Esophagus muscularis mucosa (tissue), 4 donors: ENCODE measurements at regions not wholly inside any gene's neighbourhood (a gene's known extent, or its start where the extent isn't known, plus 50 kb on each side); places are given as distances from the start of the nearest gene placed in this dataset.

Experiments used
- DNase-seq: peaks from one replicate; pipeline ENCODE4 v3.0.0-alpha.2; 2017; ENCODE audit errors: extremely low spot score
- H3K27ac ChIP-seq, 4 donors: fragments of 200-600 bp; sonication (generic); replicated peaks in 1 of 4; 1 replicate in 3 of 4; 2 replicates in 1 of 4; pipeline ENCODE4 v1.5.1; 2016 to 2019; ENCODE audit warnings: mild to moderate bottlenecking in 1 of 4
- H3K27me3 ChIP-seq, 4 donors: fragments of 200-600 bp; sonication (generic); one replicate each; pipeline versions ENCODE4 v1.5.1 to v1.6.0; 2016 to 2019
- H3K36me3 ChIP-seq, 4 donors: fragments of 200-600 bp; sonication (generic); one replicate each; pipeline ENCODE4 v1.5.1; 2016 to 2019
- H3K4me1 ChIP-seq, 4 donors: fragments of 200-600 bp; sonication (generic); one replicate each; pipeline ENCODE4 v1.5.1; 2016 to 2019
- H3K4me3 ChIP-seq, 4 donors: fragments of 200-600 bp; sonication (generic); 1 replicate in 2 of 4; 2 replicates in 2 of 4; pipeline ENCODE4 v1.5.1; 2016 to 2019; ENCODE audit warnings: mild to moderate bottlenecking in 4 of 4, moderate library complexity in 1 of 4
- H3K9me3 ChIP-seq, 4 donors: fragments of 200-600 bp; sonication (generic); 1 replicate in 3 of 4; 2 replicates in 1 of 4; pipeline ENCODE4 v1.5.1; 2016 to 2019
- EP300 ChIP-seq: sonication (generic); formaldehyde crosslinking; IDR thresholded peaks from one replicate; pipeline ENCODE4 v1.6.1; 2017; ENCODE audit warnings: antibody characterized with exemption
- POLR2A ChIP-seq: fragments of 450-650 bp; IDR thresholded peaks from one replicate; pipeline ENCODE4 v1.6.1; 2017; ENCODE audit warnings: antibody characterized with exemption, moderate library complexity, mild to moderate bottlenecking, low read depth
- POLR2AphosphoS5 ChIP-seq, 2 donors: sonication (generic); formaldehyde crosslinking; IDR thresholded peaks; one replicate each; pipeline ENCODE4 v1.6.1; 2017; ENCODE audit warnings: antibody characterized with exemption in 2 of 2
- WGBS: methylation state at CpG from one replicate; pipeline ENCODE4 v1.1.5; 2018; 5-methylcytosine and 5-hydroxymethylcytosine counted together
- intact Hi-C: fragments of 100-400 bp; cut with DNase I; formaldehyde crosslinking; loops from one replicate; pipeline ENCODE4 v1.15.1; 2023
- TF ChIP-seq, protein P1 (sequence below), 3 experiments: fragments of 200-600 bp in 2 of 3; fragments of 450-650 bp in 1 of 3; sonication (generic) in 2 of 3; IDR thresholded peaks; one replicate each; pipeline ENCODE4 v1.5.1; 2017 to 2019; ENCODE audit warnings: antibody characterized with exemption in 3 of 3, mild to moderate bottlenecking in 2 of 3, moderate library complexity in 1 of 3

- H3K4me3 ChIP-seq = no peak overlapping the region
Observed at GRCh38 chr12:42648061-42648460, 58.5 kb upstream of the PRICKLE1 start.

GRCh38 chr12:42643881-42644579 is 54.5 kb upstream of the PRICKLE1 start:
- Histone ChIP-seq H3K9me3 (no peaks in the 10 kb centered on the region), H3K27me3 (no peaks in the 10 kb centered on the region), H3K36me3 (no peaks in the 10 kb centered on the region), H3K4me1 (no peaks in the 10 kb centered on the region), H3K4me3 (no peak overlapping the region), H3K27ac (no peak overlapping the region)
- intact Hi-C loops = no loop called here
- TF ChIP-seq, protein P1, sequence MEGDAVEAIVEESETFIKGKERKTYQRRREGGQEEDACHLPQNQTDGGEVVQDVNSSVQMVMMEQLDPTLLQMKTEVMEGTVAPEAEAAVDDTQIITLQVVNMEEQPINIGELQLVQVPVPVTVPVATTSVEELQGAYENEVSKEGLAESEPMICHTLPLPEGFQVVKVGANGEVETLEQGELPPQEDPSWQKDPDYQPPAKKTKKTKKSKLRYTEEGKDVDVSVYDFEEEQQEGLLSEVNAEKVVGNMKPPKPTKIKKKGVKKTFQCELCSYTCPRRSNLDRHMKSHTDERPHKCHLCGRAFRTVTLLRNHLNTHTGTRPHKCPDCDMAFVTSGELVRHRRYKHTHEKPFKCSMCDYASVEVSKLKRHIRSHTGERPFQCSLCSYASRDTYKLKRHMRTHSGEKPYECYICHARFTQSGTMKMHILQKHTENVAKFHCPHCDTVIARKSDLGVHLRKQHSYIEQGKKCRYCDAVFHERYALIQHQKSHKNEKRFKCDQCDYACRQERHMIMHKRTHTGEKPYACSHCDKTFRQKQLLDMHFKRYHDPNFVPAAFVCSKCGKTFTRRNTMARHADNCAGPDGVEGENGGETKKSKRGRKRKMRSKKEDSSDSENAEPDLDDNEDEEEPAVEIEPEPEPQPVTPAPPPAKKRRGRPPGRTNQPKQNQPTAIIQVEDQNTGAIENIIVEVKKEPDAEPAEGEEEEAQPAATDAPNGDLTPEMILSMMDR (IDR thresholded peaks at IDR 0.05) = no peak
- no peak for TF ChIP-seq POLR2AphosphoS5 (IDR thresholded peaks at IDR 0.05)
- TF ChIP-seq POLR2A = no peak
- TF ChIP-seq EP300 = no peak
- WGBS = 80% methylated on average over 6 of the region's 6 CpGs
- no peak for DNase-seq

More at GRCh38 chr12:42648061-42648460, 58.5 kb upstream of the PRICKLE1 start:
- no peaks in the 10 kb centered on the region for H3K36me3 ChIP-seq
- H3K27me3 ChIP-seq = no peaks in the 10 kb centered on the region
- intact Hi-C loops = no loop called here
- WGBS = 56% methylated on average over 3 of the region's 3 CpGs
- no peak for DNase-seq
- H3K9me3 ChIP-seq = no peaks in the 10 kb centered on the region
- H3K27ac ChIP-seq = no peak overlapping the region
- TF ChIP-seq, protein P1 (IDR thresholded peaks at IDR 0.05) = no peak
- TF ChIP-seq EP300 (no peak), POLR2AphosphoS5 (IDR thresholded peaks at IDR 0.05) (no peak), POLR2A (no peak)
- no peaks in the 10 kb centered on the region for H3K4me1 ChIP-seq

- WGBS = 57% methylated on average over 1 of the region's 1 CpG
Observed at GRCh38 chr12:42641221-42641885, 51.8 kb upstream of the PRICKLE1 start.

GRCh38 chr12:42640391-42640790 is 50.8 kb upstream of the PRICKLE1 start:
- WGBS = 87% methylated on average over 2 of the region's 2 CpGs
- no peaks in the 10 kb centered on the region for H3K4me1 ChIP-seq

More at GRCh38 chr12:42641221-42641885, 51.8 kb upstream of the PRICKLE1 start:
- TF ChIP-seq, protein P1 (IDR thresholded peaks at IDR 0.05) = no peak
- TF ChIP-seq POLR2AphosphoS5 (IDR thresholded peaks at IDR 0.05) (no peak), EP300 (no peak), POLR2A (no peak)
- Histone ChIP-seq H3K27me3 (no peaks in the 10 kb centered on the region), H3K36me3 (no peaks in the 10 kb centered on the region), H3K27ac (no peak overlapping the region), H3K4me3 (no peak overlapping the region), H3K9me3 (no peaks in the 10 kb centered on the region), H3K4me1 (no peaks in the 10 kb centered on the region)
- intact Hi-C loops = no loop called here
- DNase-seq = no peak

More at GRCh38 chr12:42640391-42640790, 50.8 kb upstream of the PRICKLE1 start:
- Histone ChIP-seq H3K36me3 (no peaks in the 10 kb centered on the region), H3K27me3 (no peaks in the 10 kb centered on the region), H3K4me3 (no peak overlapping the region), H3K9me3 (no peaks in the 10 kb centered on the region), H3K27ac (no peak overlapping the region)
- no peak for TF ChIP-seq EP300
- no peak for TF ChIP-seq POLR2AphosphoS5 (IDR thresholded peaks at IDR 0.05)
- no peak for TF ChIP-seq POLR2A
- TF ChIP-seq, protein P1 (IDR thresholded peaks at IDR 0.05) = no peak
- intact Hi-C loops = no loop called here
- DNase-seq = no peak
